ENCODE measurements at regions not wholly inside any gene's neighbourhood (a gene's known extent, or its start where the extent isn't known, plus 50 kb on each side); places are given as distances from the start of the nearest gene placed in this dataset.

- H3K27ac ChIP-seq (ENCODE audit: low read length) = no peak overlapping the region
- no peaks in the 10 kb centered on the region for H3K27me3 ChIP-seq (ENCODE audit: control insufficient read depth in 1 of 2, insufficient read depth in 2 of 2, low read length in 2 of 2)
- H3K9me3 ChIP-seq (ENCODE audit: control insufficient read depth in 2 of 2, low read length in 2 of 2) = no peaks in the 10 kb centered on the region
- no peak overlapping the region for H3K4me3 ChIP-seq (ENCODE audit: low read length in 2 of 2)
- no peak overlapping the region for H3K9ac ChIP-seq (ENCODE audit: low read length in 2 of 2)
- no peaks in the 10 kb centered on the region for H3K36me3 ChIP-seq (ENCODE audit: control insufficient read depth in 2 of 2, insufficient read depth in 2 of 2, low read length in 2 of 2)
- no peaks in the 10 kb centered on the region for H3K4me1 ChIP-seq (ENCODE audit: control insufficient read depth, insufficient read depth, low read length)
Measured at GRCh38 chr18:40980171-40980570, 974.9 kb upstream of the PIK3C3 start.

GRCh38 chr18:40976050-40976449, 979.0 kb upstream of the PIK3C3 start:
- H3K9ac ChIP-seq (ENCODE audit: low read length in 2 of 2) = no peak overlapping the region
- H3K4me3 ChIP-seq (ENCODE audit: low read length in 2 of 2) = no peak overlapping the region
- no peak overlapping the region for H3K27ac ChIP-seq (ENCODE audit: low read length)
- H3K27me3 ChIP-seq (ENCODE audit: control insufficient read depth in 1 of 2, insufficient read depth in 2 of 2, low read length in 2 of 2) = no peaks in the 10 kb centered on the region
- no peaks in the 10 kb centered on the region for H3K4me1 ChIP-seq (ENCODE audit: control insufficient read depth, insufficient read depth, low read length)
- no peaks in the 10 kb centered on the region for H3K9me3 ChIP-seq (ENCODE audit: control insufficient read depth in 2 of 2, low read length in 2 of 2)
- no peaks in the 10 kb centered on the region for H3K36me3 ChIP-seq (ENCODE audit: control insufficient read depth in 2 of 2, insufficient read depth in 2 of 2, low read length in 2 of 2)

- H3K36me3 ChIP-seq (ENCODE audit: control insufficient read depth in 2 of 2, insufficient read depth in 2 of 2, low read length in 2 of 2) = no peaks in the 10 kb centered on the region
Measured at GRCh38 chr18:40974448-40974847, 980.6 kb upstream of the PIK3C3 start.

GRCh38 chr18:40962784-40963183, 992.2 kb upstream of the PIK3C3 start:
- Histone ChIP-seq H3K27ac (ENCODE audit: low read length) (no peak overlapping the region), H3K9ac (ENCODE audit: low read length in 2 of 2) (no peak overlapping the region), H3K9me3 (ENCODE audit: control insufficient read depth in 2 of 2, low read length in 2 of 2) (no peaks in the 10 kb centered on the region), H3K27me3 (ENCODE audit: control insufficient read depth in 1 of 2, insufficient read depth in 2 of 2, low read length in 2 of 2) (no peaks in the 10 kb centered on the region), H3K4me1 (ENCODE audit: control insufficient read depth, insufficient read depth, low read length) (no peaks in the 10 kb centered on the region), H3K4me3 (ENCODE audit: low read length in 2 of 2) (no peak overlapping the region), H3K36me3 (ENCODE audit: control insufficient read depth in 2 of 2, insufficient read depth in 2 of 2, low read length in 2 of 2) (no peaks in the 10 kb centered on the region)

More at GRCh38 chr18:40974448-40974847, 980.6 kb upstream of the PIK3C3 start:
- Histone ChIP-seq H3K4me3 (ENCODE audit: low read length in 2 of 2) (no peak overlapping the region), H3K4me1 (ENCODE audit: control insufficient read depth, insufficient read depth, low read length) (no peaks in the 10 kb centered on the region), H3K9ac (ENCODE audit: low read length in 2 of 2) (no peak overlapping the region), H3K27me3 (ENCODE audit: control insufficient read depth in 1 of 2, insufficient read depth in 2 of 2, low read length in 2 of 2) (no peaks in the 10 kb centered on the region), H3K27ac (ENCODE audit: low read length) (no peak overlapping the region), H3K9me3 (ENCODE audit: control insufficient read depth in 2 of 2, low read length in 2 of 2) (no peaks in the 10 kb centered on the region)

- H3K27ac ChIP-seq (ENCODE audit: low read length) = no peak overlapping the region
- H3K27me3 ChIP-seq (ENCODE audit: control insufficient read depth in 1 of 2, insufficient read depth in 2 of 2, low read length in 2 of 2) = no peaks in the 10 kb centered on the region
Measured at GRCh38 chr18:40957533-40958070, 997.4 kb upstream of the PIK3C3 start.

GRCh38 chr18:40956213-40956612, 998.8 kb upstream of the PIK3C3 start:
- no peak overlapping the region for H3K4me3 ChIP-seq (ENCODE audit: low read length in 2 of 2)
- no peaks in the 10 kb centered on the region for H3K4me1 ChIP-seq (ENCODE audit: control insufficient read depth, insufficient read depth, low read length)
- H3K36me3 ChIP-seq (ENCODE audit: control insufficient read depth in 2 of 2, insufficient read depth in 2 of 2, low read length in 2 of 2) = no peaks in the 10 kb centered on the region
- H3K27ac ChIP-seq (ENCODE audit: low read length) = no peak overlapping the region
- H3K9ac ChIP-seq (ENCODE audit: low read length in 2 of 2) = no peak overlapping the region
- H3K9me3 ChIP-seq (ENCODE audit: control insufficient read depth in 2 of 2, low read length in 2 of 2) = peaks cover 0 to 3% of the 10 kb centered on the region in 2 donors
- no peaks in the 10 kb centered on the region for H3K27me3 ChIP-seq (ENCODE audit: control insufficient read depth in 1 of 2, insufficient read depth in 2 of 2, low read length in 2 of 2)

More at GRCh38 chr18:40957533-40958070, 997.4 kb upstream of the PIK3C3 start:
- Histone ChIP-seq H3K4me3 (ENCODE audit: low read length in 2 of 2) (no peak overlapping the region), H3K36me3 (ENCODE audit: control insufficient read depth in 2 of 2, insufficient read depth in 2 of 2, low read length in 2 of 2) (no peaks in the 10 kb centered on the region), H3K9ac (ENCODE audit: low read length in 2 of 2) (no peak overlapping the region), H3K9me3 (ENCODE audit: control insufficient read depth in 2 of 2, low read length in 2 of 2) (peaks cover 0 to 3% of the 10 kb centered on the region in 2 donors), H3K4me1 (ENCODE audit: control insufficient read depth, insufficient read depth, low read length) (no peaks in the 10 kb centered on the region)

GRCh38 chr18:40955351-40955750, 999.7 kb upstream of the PIK3C3 start:
- Histone ChIP-seq H3K4me3 (ENCODE audit: low read length in 2 of 2) (no peak overlapping the region), H3K4me1 (ENCODE audit: control insufficient read depth, insufficient read depth, low read length) (no peaks in the 10 kb centered on the region), H3K27me3 (ENCODE audit: control insufficient read depth in 1 of 2, insufficient read depth in 2 of 2, low read length in 2 of 2) (no peaks in the 10 kb centered on the region), H3K9ac (ENCODE audit: low read length in 2 of 2) (no peak overlapping the region), H3K9me3 (ENCODE audit: control insufficient read depth in 2 of 2, low read length in 2 of 2) (peaks cover 0 to 3% of the 10 kb centered on the region in 2 donors), H3K27ac (ENCODE audit: low read length) (no peak overlapping the region), H3K36me3 (ENCODE audit: control insufficient read depth in 2 of 2, insufficient read depth in 2 of 2, low read length in 2 of 2) (no peaks in the 10 kb centered on the region)

- no peak overlapping the region for H3K4me3 ChIP-seq (ENCODE audit: low read length in 2 of 2)
- no peak overlapping the region for H3K9ac ChIP-seq (ENCODE audit: low read length in 2 of 2)
- peaks cover 0 to 3% of the 10 kb centered on the region in 2 donors for H3K9me3 ChIP-seq (ENCODE audit: control insufficient read depth in 2 of 2, low read length in 2 of 2)
- H3K4me1 ChIP-seq (ENCODE audit: control insufficient read depth, insufficient read depth, low read length) = no peaks in the 10 kb centered on the region
- no peak overlapping the region for H3K27ac ChIP-seq (ENCODE audit: low read length)
- no peaks in the 10 kb centered on the region for H3K36me3 ChIP-seq (ENCODE audit: control insufficient read depth in 2 of 2, insufficient read depth in 2 of 2, low read length in 2 of 2)
- no peaks in the 10 kb centered on the region for H3K27me3 ChIP-seq (ENCODE audit: control insufficient read depth in 1 of 2, insufficient read depth in 2 of 2, low read length in 2 of 2)
Measured at GRCh38 chr18:40949114-40949950, 1005.7 kb upstream of the PIK3C3 start.

GRCh38 chr18:40944576-40944975, 1010.5 kb upstream of the PIK3C3 start:
- no peak overlapping the region for H3K4me3 ChIP-seq (ENCODE audit: low read length in 2 of 2)
- no peaks in the 10 kb centered on the region for H3K9me3 ChIP-seq (ENCODE audit: control insufficient read depth in 2 of 2, low read length in 2 of 2)
- H3K36me3 ChIP-seq (ENCODE audit: control insufficient read depth in 2 of 2, insufficient read depth in 2 of 2, low read length in 2 of 2) = no peaks in the 10 kb centered on the region
- H3K4me1 ChIP-seq (ENCODE audit: control insufficient read depth, insufficient read depth, low read length) = no peaks in the 10 kb centered on the region
- no peak overlapping the region for H3K27ac ChIP-seq (ENCODE audit: low read length)
- H3K9ac ChIP-seq (ENCODE audit: low read length in 2 of 2) = no peak overlapping the region
- H3K27me3 ChIP-seq (ENCODE audit: control insufficient read depth in 1 of 2, insufficient read depth in 2 of 2, low read length in 2 of 2) = no peaks in the 10 kb centered on the region

GRCh38 chr18:40939656-40940515, 1015.1 kb upstream of the PIK3C3 start:
- Histone ChIP-seq H3K4me3 (ENCODE audit: low read length in 2 of 2) (peak overlapping the region in 1 of 2 donors; percentile 35), H3K9ac (ENCODE audit: low read length in 2 of 2) (no peak overlapping the region), H3K4me1 (ENCODE audit: control insufficient read depth, insufficient read depth, low read length) (no peaks in the 10 kb centered on the region), H3K9me3 (ENCODE audit: control insufficient read depth in 2 of 2, low read length in 2 of 2) (no peaks in the 10 kb centered on the region), H3K36me3 (ENCODE audit: control insufficient read depth in 2 of 2, insufficient read depth in 2 of 2, low read length in 2 of 2) (no peaks in the 10 kb centered on the region), H3K27ac (ENCODE audit: low read length) (no peak overlapping the region), H3K27me3 (ENCODE audit: control insufficient read depth in 1 of 2, insufficient read depth in 2 of 2, low read length in 2 of 2) (no peaks in the 10 kb centered on the region)

All from stomach smooth muscle (tissue), 2 donors.